ENCODE measurements at regions not wholly inside any gene's neighbourhood (a gene's known extent, or its start where the extent isn't known, plus 50 kb on each side); places are given as distances from the start of the nearest gene placed in this dataset.

- TF ChIP-seq CTCF (IDR thresholded peaks at IDR 0.05) = no peak
- TF ChIP-seq POLR2A (IDR thresholded peaks at IDR 0.05) = no peak
- no peak for TF ChIP-seq POLR2AphosphoS5 (IDR thresholded peaks at IDR 0.05)
- no peak for TF ChIP-seq EP300 (IDR thresholded peaks at IDR 0.05)
Observed at GRCh38 chr6:119895626-119896025, 546.1 kb upstream of the MAN1A1 start.

All from gastroesophageal sphincter (tissue), 3 donors.